ENCODE measurements at regions not wholly inside any gene's neighbourhood (a gene's known extent, or its start where the extent isn't known, plus 50 kb on each side); places are given as distances from the start of the nearest gene placed in this dataset.

- TF ChIP-seq CTCF (IDR thresholded peaks at IDR 0.05; ENCODE audit: insufficient read depth, low read depth, low read length) (no peak), EZH2 (IDR thresholded peaks at IDR 0.05; ENCODE audit: insufficient read depth, low read length) (no peak)
Measured at GRCh38 chr4:4960574-4960973, 58.7 kb downstream of the CYTL1 start.
